Muscle of leg (tissue), 3 donors: ENCODE measurements at regions not wholly inside any gene's neighbourhood (a gene's known extent, or its start where the extent isn't known, plus 50 kb on each side); places are given as distances from the start of the nearest gene placed in this dataset.
"Not testable (repeated sequence)": the region's sequence is repeated elsewhere in the genome, so short reads cannot be mapped to it uniquely, and the experiment has no call there.

ENCODE experiments used
- DNase-seq: peaks from one replicate; pipeline ENCODE4 v3.0.0; 2013
- H3K27ac ChIP-seq: one replicate; pipeline ENCODE4 v1.5.1; 2013; ENCODE audit warnings: mild to moderate bottlenecking, low read length, control low read depth
- H3K27me3 ChIP-seq: one replicate; pipeline ENCODE4 v1.6.1; 2013; ENCODE audit warnings: low read length; ENCODE audit not compliant: control insufficient read depth, insufficient read depth
- H3K36me3 ChIP-seq: one replicate; pipeline ENCODE4 v1.6.1; 2013; ENCODE audit warnings: low read length; ENCODE audit not compliant: control insufficient read depth, insufficient read depth
- H3K4me1 ChIP-seq: one replicate; pipeline ENCODE4 v1.6.1; 2013; ENCODE audit warnings: low read length; ENCODE audit not compliant: control insufficient read depth, insufficient read depth
- H3K4me3 ChIP-seq: one replicate; pipeline ENCODE4 v1.5.1; 2013; ENCODE audit warnings: low read length, control low read depth
- H3K9me3 ChIP-seq: replicated peaks from 2 replicates; pipeline ENCODE4 v1.6.1; 2013; ENCODE audit warnings: low read depth, low read length; ENCODE audit not compliant: control insufficient read depth
- WGBS: methylation state at CpG from one replicate; pipeline ENCODE4 v1.1.5; 2013; ENCODE audit warnings: missing lambda C conversion rate; ENCODE audit not compliant: insufficient coverage; 5-methylcytosine and 5-hydroxymethylcytosine counted together

DNA sequence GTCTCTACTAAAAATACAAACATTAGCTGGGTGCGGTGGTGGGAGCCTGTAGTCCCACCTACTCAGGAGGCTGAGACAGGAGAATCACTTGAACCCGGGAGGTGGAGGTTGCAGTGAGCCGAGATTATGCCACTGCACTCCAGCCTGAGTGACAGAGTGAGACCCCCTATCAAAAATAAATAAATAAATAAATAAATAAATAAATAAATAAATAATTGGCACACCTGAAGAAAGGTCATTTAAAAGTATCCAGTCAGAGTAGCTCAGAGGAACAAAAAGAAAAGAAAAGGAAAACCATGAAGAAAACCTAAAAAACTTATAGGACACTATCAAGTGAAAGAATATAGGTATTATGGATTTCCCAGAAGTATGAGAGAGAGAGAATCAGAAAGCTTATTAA, 330.1 kb upstream of the AR start:
- not testable (repeated sequence) for DNase-seq, H3K27me3 ChIP-seq, H3K36me3 ChIP-seq, H3K9me3 ChIP-seq, H3K27ac ChIP-seq, H3K4me3 ChIP-seq, H3K4me1 ChIP-seq
- WGBS: no CpG with 5 or more reads among the region's 3 CpGs

DNA sequence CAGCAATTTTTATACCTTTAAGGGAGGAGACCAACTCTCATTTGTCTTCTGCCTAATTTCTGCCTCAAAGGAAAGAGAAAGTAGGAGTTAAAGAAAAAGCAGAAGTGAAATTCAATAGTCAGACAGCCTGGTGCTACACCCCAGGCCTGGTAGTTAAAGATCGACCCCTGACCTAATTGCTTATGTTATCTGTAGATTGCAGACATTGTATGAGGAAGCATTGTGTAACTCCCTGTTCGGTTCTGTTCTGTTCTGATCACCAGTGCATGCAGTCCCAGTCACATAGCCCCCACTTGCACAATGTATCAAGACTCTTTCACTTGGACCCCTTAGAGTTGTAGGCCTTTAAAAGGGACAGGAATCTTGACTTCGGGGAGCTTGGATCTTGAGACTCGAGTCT, 335.9 kb upstream of the AR start:
- Histone ChIP-seq H3K27me3 (no peaks in the 10 kb centered on the region), H3K4me1 (no peaks in the 10 kb centered on the region), H3K36me3 (no peaks in the 10 kb centered on the region), H3K27ac (no peak overlapping the region), H3K9me3 (no peaks in the 10 kb centered on the region), H3K4me3 (no peak overlapping the region)
- no CpG with 5 or more reads among the region's 4 CpGs for whole genome bisulfite sequencing
- no peak for DNase-seq

DNA sequence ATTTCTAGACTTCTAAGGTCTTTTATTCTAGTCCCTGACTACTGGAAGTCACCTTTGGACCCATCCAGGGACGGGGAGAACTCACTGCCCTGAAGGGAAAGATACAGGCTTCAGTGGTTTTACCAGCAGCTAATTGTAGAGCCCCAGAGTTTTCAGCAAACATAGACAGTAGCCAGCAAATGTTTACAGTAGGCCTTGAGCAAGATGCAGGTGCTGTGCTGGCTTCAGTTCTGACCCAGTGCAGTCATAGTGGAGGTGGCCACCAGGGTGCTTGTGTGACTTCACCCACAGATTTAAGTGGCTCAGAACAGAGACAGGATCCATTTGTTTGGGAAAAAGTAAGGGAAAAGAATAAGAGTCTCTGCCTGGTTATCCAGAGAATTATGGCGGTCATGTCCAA, 384.4 kb upstream of the AR start:
- Histone ChIP-seq H3K4me1 (no peaks in the 10 kb centered on the region), H3K36me3 (no peaks in the 10 kb centered on the region), H3K27ac (no peak overlapping the region), H3K4me3 (no peak overlapping the region), H3K27me3 (no peaks in the 10 kb centered on the region), H3K9me3 (peaks cover 9% of the 10 kb centered on the region)
- WGBS: 70% methylated on average over 2 of the region's 2 CpGs
- DNase-seq: no peak

DNA sequence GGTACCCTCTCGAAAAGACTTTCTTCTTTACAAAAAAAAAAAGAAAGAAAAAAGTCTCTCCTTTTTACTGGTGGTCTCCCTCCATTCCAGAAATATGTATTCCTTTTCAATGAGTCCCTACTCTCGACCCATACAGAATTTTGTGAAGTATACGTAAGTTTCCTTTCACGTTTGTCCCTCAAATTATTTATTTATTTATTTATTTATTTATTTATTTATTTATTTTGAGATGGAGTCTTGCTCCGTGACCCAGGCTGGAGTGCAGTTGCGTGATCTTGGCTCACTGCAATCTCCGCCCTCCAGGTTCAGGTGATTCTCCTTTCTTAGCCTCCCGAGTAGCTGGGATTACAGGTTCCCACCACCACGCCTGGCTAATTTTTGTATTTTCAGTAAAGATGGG, 429.2 kb upstream of the AR start:
- Histone ChIP-seq H3K27ac (no peak overlapping the region), H3K27me3 (no peaks in the 10 kb centered on the region), H3K9me3 (peaks cover 4% of the 10 kb centered on the region), H3K36me3 (no peaks in the 10 kb centered on the region), H3K4me1 (no peaks in the 10 kb centered on the region), H3K4me3 (no peak overlapping the region)
- no peak for DNase-seq
- 90% methylated on average over 4 of the region's 9 CpGs for WGBS

DNA sequence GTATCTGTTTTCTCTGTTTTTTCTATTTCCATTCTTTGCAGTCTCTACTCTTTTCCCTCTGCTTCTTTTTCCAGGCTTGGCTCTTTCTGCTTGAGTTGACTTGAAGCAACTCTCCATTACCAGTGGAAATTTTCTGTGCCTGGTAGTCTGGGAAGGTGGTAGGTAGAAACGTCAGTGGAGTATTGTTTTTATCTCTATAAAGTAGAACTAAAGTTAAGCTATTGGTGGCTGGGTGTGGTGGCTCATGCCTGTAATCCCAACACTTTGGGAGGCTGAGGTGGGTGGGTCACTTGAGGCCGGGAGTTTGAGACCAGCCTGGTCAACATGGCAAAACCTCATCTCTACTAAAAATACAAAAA, 438.1 kb upstream of the AR start:
- H3K4me3 ChIP-seq: no peak overlapping the region
- H3K4me1 ChIP-seq: no peaks in the 10 kb centered on the region
- no peak overlapping the region for H3K27ac ChIP-seq
- H3K27me3 ChIP-seq: no peaks in the 10 kb centered on the region
- DNase-seq: no peak
- H3K9me3 ChIP-seq: no peaks in the 10 kb centered on the region
- no peaks in the 10 kb centered on the region for H3K36me3 ChIP-seq
- no CpG with 5 or more reads among the region's 2 CpGs for WGBS

DNA sequence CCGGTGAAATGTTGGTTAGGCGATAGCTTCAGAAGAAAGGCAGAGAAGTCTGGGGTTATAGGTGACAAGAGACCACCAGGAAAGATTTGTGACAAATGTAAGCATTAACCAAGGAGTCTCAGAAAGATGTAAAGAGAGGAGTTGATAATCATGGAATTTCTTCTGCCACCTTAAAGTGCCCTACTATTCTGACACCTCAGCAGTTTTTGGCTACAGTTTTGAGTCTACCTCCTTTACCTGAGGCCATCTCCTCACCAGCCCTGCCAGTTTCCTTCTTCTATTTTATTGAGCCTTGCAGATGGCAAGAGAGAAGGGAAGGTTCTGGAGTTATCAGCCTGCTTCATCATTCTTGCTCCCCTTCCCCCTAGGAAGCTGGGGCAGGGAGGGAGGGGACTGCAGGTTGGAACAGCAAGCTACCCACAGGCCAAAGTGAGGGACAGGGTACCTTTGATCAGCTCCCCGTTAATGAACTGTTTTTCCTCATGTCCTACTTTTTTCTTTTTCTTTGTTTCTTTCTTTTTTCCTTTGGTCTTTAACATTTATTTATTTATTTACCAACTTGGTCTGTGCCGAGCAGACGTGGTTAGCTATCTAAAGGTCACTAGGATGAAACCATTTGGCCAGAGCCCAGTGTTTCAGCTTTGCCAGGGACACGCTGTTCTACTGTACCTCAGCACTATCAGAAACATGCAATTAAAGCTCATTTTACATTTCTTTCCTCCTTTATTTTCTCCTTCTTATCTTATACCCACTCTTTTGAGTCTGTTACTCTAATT, 438.7 kb upstream of the AR start:
- no peak for DNase-seq
- Histone ChIP-seq H3K4me1 (no peaks in the 10 kb centered on the region), H3K36me3 (no peaks in the 10 kb centered on the region), H3K4me3 (no peak overlapping the region), H3K27me3 (no peaks in the 10 kb centered on the region), H3K9me3 (no peaks in the 10 kb centered on the region), H3K27ac (no peak overlapping the region)
- WGBS: 44% methylated on average over 4 of the region's 6 CpGs

DNA sequence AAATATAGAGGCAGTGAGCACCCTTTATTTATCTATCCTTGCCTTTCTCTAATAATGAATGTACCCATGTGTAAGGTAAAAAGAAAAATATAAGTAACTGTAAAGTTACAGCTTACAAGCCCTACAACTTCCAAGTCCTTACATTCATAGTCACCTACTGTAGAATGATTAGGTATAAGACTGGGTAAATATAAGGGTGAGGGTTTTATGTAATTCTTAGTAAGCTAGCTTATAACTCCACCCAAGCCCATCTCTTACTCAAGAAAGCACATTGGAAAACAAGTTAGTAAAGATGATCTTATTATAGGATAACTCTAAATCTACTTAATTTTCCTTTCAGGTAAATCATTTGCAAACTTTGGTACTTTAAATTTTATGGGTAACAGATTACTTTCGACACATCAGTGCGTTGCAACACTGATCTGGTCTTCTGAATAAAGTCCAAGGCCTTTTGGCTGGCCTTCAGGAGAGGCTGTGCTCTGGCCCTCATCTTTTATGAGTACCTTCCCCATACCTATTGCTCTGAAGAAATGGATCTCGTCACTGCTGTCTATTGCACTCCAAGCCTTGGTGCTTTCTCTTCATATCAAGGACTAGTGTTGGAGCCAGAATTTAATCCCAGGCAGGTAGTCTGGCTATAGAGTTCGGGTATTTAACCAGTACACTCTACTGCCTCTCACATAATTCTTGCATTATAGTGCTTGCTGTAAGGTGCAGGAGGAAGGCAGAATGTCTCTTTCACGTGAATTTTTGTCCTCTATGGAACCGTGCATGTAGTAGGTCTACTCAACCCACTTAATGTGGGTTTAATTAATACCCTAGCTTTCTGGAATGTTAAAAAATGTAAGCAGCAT, 443.6 kb upstream of the AR start:
- Histone ChIP-seq H3K9me3 (peaks cover 3% of the 10 kb centered on the region), H3K4me3 (no peak overlapping the region), H3K36me3 (no peaks in the 10 kb centered on the region), H3K4me1 (no peaks in the 10 kb centered on the region), H3K27ac (no peak overlapping the region), H3K27me3 (no peaks in the 10 kb centered on the region)
- 60% methylated on average over 1 of the region's 6 CpGs for WGBS
- DNase-seq: no peak

DNA sequence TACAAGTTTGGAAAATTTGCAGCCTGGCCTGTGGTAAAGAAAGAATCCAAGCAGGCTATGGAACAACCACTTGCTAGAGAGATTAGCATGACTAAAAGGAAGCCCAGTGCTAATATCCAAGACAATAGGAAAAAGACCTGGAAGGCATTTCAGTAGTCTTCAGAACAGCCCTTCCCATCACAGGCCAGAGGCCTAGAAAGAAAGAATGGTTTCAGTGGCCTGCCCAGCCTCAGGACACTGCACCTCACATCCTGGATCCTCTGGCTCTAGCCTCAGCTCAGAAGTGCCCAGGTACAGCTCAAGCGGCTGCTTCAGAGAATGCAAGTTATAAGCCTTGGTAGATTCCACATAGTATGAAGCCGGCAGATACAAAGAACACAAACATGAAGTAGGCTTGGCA, 449.8 kb upstream of the AR start:
- WGBS: 100% methylated on average over 1 of the region's 2 CpGs
- peaks cover 10% of the 10 kb centered on the region for H3K9me3 ChIP-seq
- H3K4me1 ChIP-seq: no peaks in the 10 kb centered on the region
- no peak overlapping the region for H3K27ac ChIP-seq
- no peak overlapping the region for H3K4me3 ChIP-seq
- DNase-seq: no peak
- H3K27me3 ChIP-seq: no peaks in the 10 kb centered on the region
- H3K36me3 ChIP-seq: no peaks in the 10 kb centered on the region

DNA sequence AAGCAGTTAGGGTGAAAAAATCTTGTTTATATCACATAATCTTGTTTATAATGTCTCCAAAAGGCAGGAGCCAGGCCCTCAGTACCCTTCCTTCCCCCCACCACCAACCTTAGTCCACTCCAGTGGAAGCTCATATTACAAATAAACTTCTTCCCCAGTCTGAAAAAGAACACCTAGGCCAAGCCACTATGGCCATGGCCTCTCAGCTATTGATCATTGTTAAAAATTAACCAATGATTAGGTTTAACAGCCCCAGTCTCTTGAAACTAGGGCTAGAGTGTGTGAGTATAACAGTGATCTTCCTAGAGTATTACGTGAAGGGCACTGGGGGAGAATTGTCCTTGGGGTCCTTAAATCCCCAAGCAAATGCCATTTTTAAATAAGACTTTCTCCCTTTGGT, 411.9 kb upstream of the EDA2R start:
- Histone ChIP-seq H3K27me3 (no peaks in the 10 kb centered on the region), H3K27ac (no peak overlapping the region), H3K36me3 (no peaks in the 10 kb centered on the region), H3K9me3 (no peaks in the 10 kb centered on the region), H3K4me1 (no peaks in the 10 kb centered on the region), H3K4me3 (no peak overlapping the region)
- WGBS: no CpG with 5 or more reads among the region's 1 CpG
- no peak for DNase-seq

DNA sequence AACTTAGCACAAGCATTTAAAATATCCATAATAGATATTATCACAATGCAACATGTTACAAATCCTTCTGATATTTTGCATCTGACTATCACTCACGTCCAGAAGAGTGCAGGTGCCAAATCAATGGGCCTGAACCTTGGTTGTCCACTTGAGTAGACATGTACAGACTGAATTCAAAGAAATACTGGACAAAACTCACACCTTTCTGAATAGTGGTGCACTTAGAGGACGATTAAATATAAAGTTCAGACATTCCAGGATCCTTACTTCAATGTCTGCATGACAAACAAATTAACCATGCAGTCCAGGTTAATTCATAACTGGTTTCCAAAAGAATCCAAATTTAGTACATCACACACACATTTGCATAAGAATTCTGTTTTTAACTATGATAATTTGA, 406.0 kb upstream of the EDA2R start:
- WGBS: 17% methylated on average over 1 of the region's 2 CpGs
- no peak for DNase-seq

More for the DNA sequence above, 406.0 kb upstream of the EDA2R start:
- H3K4me1 ChIP-seq: no peaks in the 10 kb centered on the region
- H3K36me3 ChIP-seq: no peaks in the 10 kb centered on the region
- no peak overlapping the region for H3K27ac ChIP-seq
- peaks cover 7% of the 10 kb centered on the region for H3K9me3 ChIP-seq
- H3K27me3 ChIP-seq: no peaks in the 10 kb centered on the region
- no peak overlapping the region for H3K4me3 ChIP-seq
